Right renal pelvis (tissue), 4 donors: ENCODE measurements at regions not wholly inside any gene's neighbourhood (a gene's known extent, or its start where the extent isn't known, plus 50 kb on each side); places are given as distances from the start of the nearest gene placed in this dataset.

Experiments used
- DNase-seq, 4 donors: peaks; one replicate each; pipeline ENCODE4 v3.0.0-alpha.2; 2013; ENCODE audit warnings: low read depth in 4 of 4, low spot score in 3 of 4, missing footprints in 1 of 4

DNA sequence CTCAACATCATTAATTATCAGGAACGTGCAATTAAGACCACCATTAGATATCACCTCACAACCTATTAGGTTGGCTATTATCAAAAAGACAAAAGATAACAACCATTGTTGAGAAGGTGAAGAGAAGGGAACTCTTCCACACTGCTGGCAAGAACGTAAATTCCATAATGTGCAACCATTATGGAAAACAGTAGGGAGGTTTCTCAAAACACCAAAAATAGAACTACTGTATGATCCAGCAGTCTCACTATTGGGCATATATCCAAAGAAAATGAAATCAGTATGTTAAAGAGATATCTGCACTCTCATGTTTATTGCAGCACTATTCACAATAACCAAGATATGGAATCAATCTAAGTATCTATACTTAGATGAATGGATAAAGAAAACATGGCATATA is 51.6 kb upstream of the OR4E1 start:
- no peak for DNase-seq

GRCh38 chr14:21724090-21724973 is 50.7 kb upstream of the OR4E1 start:
- DNase-seq, result no peak

- DNase-seq, result no peak
Measured at GRCh38 chr14:21723431-21724045, 49.9 kb upstream of the OR4E1 start.
